ENCODE measurements at regions not wholly inside any gene's neighbourhood (a gene's known extent, or its start where the extent isn't known, plus 50 kb on each side); places are given as distances from the start of the nearest gene placed in this dataset.

GRCh38 chr6:15073344-15073789 is 172.5 kb upstream of the JARID2 start:
- DNase-seq (ENCODE audit: low read depth): peak; percentile 45
- in situ Hi-C loops (cut with HindIII; ENCODE audit: low pct_unique_long_range_greater_than_20kb, low sequenced_read_pairs): no loop called here

- in situ Hi-C loops (cut with HindIII; ENCODE audit: low pct_unique_long_range_greater_than_20kb, low sequenced_read_pairs): no loop called here
- no peak for DNase-seq (ENCODE audit: low read depth)
These were observed 171.9 kb upstream of the JARID2 start for GRCh38 chr6:15073883-15074465.

GRCh38 chr6:15074806-15075205 is 171.1 kb upstream of the JARID2 start:
- in situ Hi-C loops (cut with HindIII; ENCODE audit: low pct_unique_long_range_greater_than_20kb, low sequenced_read_pairs): no loop called here
- no peak for DNase-seq (ENCODE audit: low read depth)

GRCh38 chr6:15076565-15076964 is 169.3 kb upstream of the JARID2 start:
- in situ Hi-C loops (cut with HindIII; ENCODE audit: low pct_unique_long_range_greater_than_20kb, low sequenced_read_pairs): no loop called here
- DNase-seq (ENCODE audit: low read depth): no peak

- peak; percentile 55 for DNase-seq (ENCODE audit: low read depth)
- in situ Hi-C loops (cut with HindIII; ENCODE audit: low pct_unique_long_range_greater_than_20kb, low sequenced_read_pairs): no loop called here
These were observed 168.9 kb upstream of the JARID2 start for GRCh38 chr6:15077006-15077405.

GRCh38 chr6:15077961-15078360 is 167.9 kb upstream of the JARID2 start:
- in situ Hi-C loops (cut with HindIII; ENCODE audit: low pct_unique_long_range_greater_than_20kb, low sequenced_read_pairs): no loop called here
- DNase-seq (ENCODE audit: low read depth): no peak

GRCh38 chr6:15079288-15079817 is 166.5 kb upstream of the JARID2 start:
- no peak for DNase-seq (ENCODE audit: low read depth)
- in situ Hi-C loops (cut with HindIII; ENCODE audit: low pct_unique_long_range_greater_than_20kb, low sequenced_read_pairs): no loop called here

- in situ Hi-C loops (cut with HindIII; ENCODE audit: low pct_unique_long_range_greater_than_20kb, low sequenced_read_pairs): no loop called here
- DNase-seq (ENCODE audit: low read depth): no peak
These were observed 165.0 kb upstream of the JARID2 start for GRCh38 chr6:15080895-15081294.

GRCh38 chr6:15081447-15081846 is 164.4 kb upstream of the JARID2 start:
- DNase-seq (ENCODE audit: low read depth): no peak
- in situ Hi-C loops (cut with HindIII; ENCODE audit: low pct_unique_long_range_greater_than_20kb, low sequenced_read_pairs): no loop called here

GRCh38 chr6:15082708-15083107 is 163.2 kb upstream of the JARID2 start:
- no peak for DNase-seq (ENCODE audit: low read depth)
- in situ Hi-C loops (cut with HindIII; ENCODE audit: low pct_unique_long_range_greater_than_20kb, low sequenced_read_pairs): no loop called here

- DNase-seq (ENCODE audit: low read depth): no peak
- in situ Hi-C loops (cut with HindIII; ENCODE audit: low pct_unique_long_range_greater_than_20kb, low sequenced_read_pairs): no loop called here
These were observed 159.3 kb upstream of the JARID2 start for GRCh38 chr6:15086348-15087158.

- DNase-seq (ENCODE audit: low read depth): no peak
- in situ Hi-C loops (cut with HindIII; ENCODE audit: low pct_unique_long_range_greater_than_20kb, low sequenced_read_pairs): no loop called here
These were observed 158.7 kb upstream of the JARID2 start for GRCh38 chr6:15087186-15087589.

- DNase-seq (ENCODE audit: low read depth): no peak
- in situ Hi-C loops (cut with HindIII; ENCODE audit: low pct_unique_long_range_greater_than_20kb, low sequenced_read_pairs): no loop called here
These were observed 156.8 kb upstream of the JARID2 start for GRCh38 chr6:15088904-15089568.

GRCh38 chr6:15089569-15090144 is 156.2 kb upstream of the JARID2 start:
- in situ Hi-C loops (cut with HindIII; ENCODE audit: low pct_unique_long_range_greater_than_20kb, low sequenced_read_pairs): no loop called here
- no peak for DNase-seq (ENCODE audit: low read depth)

- in situ Hi-C loops (cut with HindIII; ENCODE audit: low pct_unique_long_range_greater_than_20kb, low sequenced_read_pairs): no loop called here
- no peak for DNase-seq (ENCODE audit: low read depth)
These were observed 155.7 kb upstream of the JARID2 start for GRCh38 chr6:15090145-15090579.

GRCh38 chr6:15090745-15091384 is 155.0 kb upstream of the JARID2 start:
- in situ Hi-C loops (cut with HindIII; ENCODE audit: low pct_unique_long_range_greater_than_20kb, low sequenced_read_pairs): no loop called here
- no peak for DNase-seq (ENCODE audit: low read depth)

GRCh38 chr6:15096894-15097837 is 148.7 kb upstream of the JARID2 start:
- in situ Hi-C loops (cut with HindIII; ENCODE audit: low pct_unique_long_range_greater_than_20kb, low sequenced_read_pairs): no loop called here
- no peak for DNase-seq (ENCODE audit: low read depth)

Measured in Caki2 (cell line).